Occipital lobe (tissue), 1 donor: ENCODE measurements at regions not wholly inside any gene's neighbourhood (a gene's known extent, or its start where the extent isn't known, plus 50 kb on each side); places are given as distances from the start of the nearest gene placed in this dataset.
"Not testable (repeated sequence)": the region's sequence is repeated elsewhere in the genome, so short reads cannot be mapped to it uniquely, and the experiment has no call there.

Experiments used
- DNase-seq: peaks from one replicate; lab custom pipeline; 2025; lab: John Stamatoyannopoulos, UW

DNA sequence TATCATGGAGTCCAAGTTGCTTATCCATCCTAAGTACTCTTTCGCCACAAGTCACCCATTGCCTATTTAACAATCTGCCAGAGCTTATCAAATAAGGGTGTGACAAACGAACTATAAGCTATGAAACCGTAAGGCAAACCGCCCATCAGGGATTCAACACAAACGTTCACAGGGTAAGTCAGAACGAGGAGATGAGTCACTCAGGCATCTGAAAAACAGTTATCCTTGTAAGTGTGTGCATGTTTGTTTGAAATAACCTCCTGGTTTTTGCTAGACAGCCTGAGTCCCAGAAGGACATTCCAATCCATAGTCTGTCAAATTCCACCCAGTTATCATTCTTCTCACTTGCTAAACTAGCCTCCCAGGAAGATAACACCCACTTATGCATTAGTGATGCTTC is 299.1 kb downstream of the PAX3 start:
- DNase-seq, result no peak

DNA sequence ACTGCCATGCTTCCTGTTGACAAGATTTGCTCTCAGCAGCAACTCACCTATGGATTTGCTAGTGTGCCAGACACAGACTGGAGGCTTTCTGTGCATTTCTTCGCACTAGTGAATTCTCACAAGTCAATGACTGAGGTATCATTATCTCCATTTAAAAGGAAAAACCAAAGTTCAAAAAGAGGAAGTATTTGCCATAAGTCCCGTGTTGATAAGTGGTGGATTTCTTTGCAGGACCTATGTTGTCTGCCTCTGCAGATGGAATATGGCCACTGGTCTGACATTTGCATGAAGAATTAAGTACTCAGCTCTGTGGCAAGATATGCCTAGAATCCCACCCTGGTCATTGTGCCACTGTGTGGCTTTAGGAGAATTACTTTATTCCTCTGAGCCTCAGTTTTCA is 299.6 kb downstream of the PAX3 start:
- DNase-seq, result no peak

- DNase-seq, result no peak
Measured at GRCh38 chr2:221997683-221998082, 301.1 kb downstream of the PAX3 start.

DNA sequence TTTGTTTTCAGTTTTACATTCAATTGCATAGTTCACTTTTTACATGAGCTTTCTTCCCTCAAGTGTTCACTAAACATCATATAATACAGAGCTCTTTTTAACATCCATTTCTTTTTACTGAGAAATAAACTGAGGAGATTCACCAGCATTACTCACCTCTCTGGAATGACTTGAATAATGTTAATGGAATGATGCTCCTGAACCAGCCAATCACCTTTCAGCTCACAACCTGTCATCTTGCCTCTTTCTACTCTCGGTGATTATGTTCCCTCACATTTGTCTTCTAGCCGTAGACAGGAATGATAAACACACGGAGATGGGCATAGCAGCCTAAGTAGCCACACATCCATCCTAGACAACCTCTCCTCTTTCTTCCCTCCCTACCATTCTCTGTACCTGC is 301.7 kb downstream of the PAX3 start:
- no peak for DNase-seq

DNA sequence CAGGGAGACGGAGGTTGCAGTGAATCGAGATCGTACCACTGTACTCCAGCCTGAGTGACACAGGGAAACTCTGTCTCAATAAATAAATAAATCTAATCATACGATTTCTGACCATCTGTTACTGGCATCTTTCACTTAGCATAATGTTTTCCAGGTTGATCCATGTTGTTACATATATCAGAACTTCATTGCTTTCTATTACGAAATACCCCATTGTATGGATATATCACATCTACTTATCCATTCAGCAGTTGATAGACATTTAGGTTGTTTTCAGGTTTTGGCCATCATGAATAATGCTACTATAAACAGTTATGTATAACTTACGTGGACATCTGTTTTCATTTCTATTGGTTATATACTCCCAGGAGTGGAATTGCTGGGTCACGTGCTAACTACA is 303.9 kb downstream of the PAX3 start:
- DNase-seq, result no peak

GRCh38 chr2:221984376-221984775 is 314.4 kb downstream of the PAX3 start:
- not testable (repeated sequence) for DNase-seq

- no peak for DNase-seq
Measured at GRCh38 chr2:221981912-221982470, 316.8 kb downstream of the PAX3 start.

GRCh38 chr2:221975151-221975550 is 323.6 kb downstream of the PAX3 start:
- DNase-seq, result no peak

- DNase-seq, result no peak
Measured at GRCh38 chr2:221973902-221974301, 324.9 kb downstream of the PAX3 start.

- DNase-seq, result no peak
Measured at GRCh38 chr2:221973502-221973901, 325.3 kb downstream of the PAX3 start.

DNA sequence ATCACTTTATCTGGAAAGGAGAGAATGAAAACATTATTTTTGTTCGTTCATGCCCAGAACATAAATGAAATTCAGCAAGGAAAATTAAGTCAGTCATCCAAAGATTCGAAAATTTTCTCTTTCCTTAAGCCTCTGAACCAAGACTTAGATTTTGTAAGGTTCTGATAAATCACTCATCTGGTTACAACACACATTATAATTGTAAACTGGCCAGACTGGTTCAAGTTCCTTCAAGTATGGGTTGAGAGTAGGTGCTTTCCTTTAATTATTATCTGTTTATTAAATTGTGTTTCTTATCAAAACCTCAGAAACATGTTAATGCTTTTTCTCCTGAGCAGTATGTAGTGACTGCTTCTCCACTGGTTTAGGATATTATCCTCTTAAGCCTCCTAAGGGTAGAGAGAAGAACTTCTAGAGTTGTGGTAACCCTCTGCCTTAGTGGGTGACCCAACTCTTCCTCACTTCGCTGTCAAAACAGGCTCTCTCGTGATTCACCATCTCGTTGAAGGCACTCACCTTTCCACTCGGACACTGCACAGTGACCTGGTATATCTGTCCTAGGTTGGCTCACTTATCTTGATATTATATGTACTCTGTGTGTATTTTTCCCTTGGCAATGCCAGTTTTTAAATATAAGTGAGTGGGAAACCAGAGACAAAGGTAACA is 325.9 kb downstream of the PAX3 start:
- DNase-seq, result no peak

- DNase-seq, result no peak
Measured at GRCh38 chr2:221970389-221970788, 328.4 kb downstream of the PAX3 start.

- no peak for DNase-seq
Measured at GRCh38 chr2:221969830-221970144, 329.0 kb downstream of the PAX3 start.

- DNase-seq, result peak; percentile 3
Measured at GRCh38 chr2:221969087-221969829, 329.5 kb downstream of the PAX3 start.

DNA sequence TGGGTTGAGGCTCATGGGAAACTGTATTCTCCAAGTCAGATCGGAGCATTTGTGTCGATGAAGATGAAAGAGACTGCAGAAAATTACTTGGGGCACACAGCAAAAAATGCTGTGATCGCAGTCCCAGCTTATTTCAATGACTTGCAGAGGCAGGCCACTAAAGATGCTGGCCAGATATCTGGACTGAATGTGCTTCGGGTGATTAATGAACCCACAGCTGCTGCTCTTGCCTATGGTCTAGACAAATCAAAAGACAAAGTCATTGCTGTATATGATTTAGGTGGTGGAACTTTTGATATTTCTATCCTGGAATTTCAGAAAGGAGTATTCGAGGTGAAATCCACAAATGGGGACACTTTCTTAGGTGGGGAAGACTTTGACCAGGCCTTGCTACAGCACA is 336.6 kb downstream of the PAX3 start:
- DNase-seq, result no peak

DNA sequence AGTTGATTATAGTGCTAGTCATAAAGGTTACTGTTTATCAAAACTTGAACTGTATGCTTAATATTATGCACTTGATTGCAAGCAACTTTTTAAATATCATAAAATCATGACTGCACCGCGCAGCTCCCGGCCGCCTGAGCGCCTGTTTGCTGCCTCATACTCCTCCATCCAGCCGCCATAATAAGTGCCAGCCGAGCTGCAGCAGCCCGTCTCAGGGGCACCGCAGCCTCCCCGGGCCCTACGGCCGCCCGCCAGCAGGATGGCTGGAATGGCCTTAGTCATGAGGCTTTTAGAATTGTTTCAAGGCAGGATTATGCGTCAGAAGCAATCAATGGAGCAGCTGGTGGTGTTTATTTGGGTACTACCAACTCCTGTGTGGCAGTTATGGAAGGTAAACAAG is 337.2 kb downstream of the PAX3 start:
- DNase-seq, result no peak

DNA sequence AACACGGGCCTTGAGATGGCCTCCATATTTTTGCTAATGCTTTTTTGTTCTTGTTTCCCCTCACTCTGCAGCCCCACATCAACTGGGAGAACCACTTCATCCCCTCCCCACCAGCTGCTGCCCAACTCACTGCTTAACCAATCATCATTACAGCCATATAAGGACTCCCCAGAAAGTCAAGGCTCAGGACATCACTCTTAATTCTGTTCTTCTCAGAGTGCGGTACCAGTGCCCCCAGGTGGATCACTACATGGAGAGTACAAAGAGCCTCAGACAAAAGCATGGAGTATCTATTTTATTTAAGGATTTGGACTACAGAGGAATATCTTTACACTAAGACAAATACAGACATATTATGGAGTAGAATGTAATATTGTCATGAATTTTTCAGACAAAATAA is 340.6 kb downstream of the PAX3 start:
- DNase-seq, result no peak

DNA sequence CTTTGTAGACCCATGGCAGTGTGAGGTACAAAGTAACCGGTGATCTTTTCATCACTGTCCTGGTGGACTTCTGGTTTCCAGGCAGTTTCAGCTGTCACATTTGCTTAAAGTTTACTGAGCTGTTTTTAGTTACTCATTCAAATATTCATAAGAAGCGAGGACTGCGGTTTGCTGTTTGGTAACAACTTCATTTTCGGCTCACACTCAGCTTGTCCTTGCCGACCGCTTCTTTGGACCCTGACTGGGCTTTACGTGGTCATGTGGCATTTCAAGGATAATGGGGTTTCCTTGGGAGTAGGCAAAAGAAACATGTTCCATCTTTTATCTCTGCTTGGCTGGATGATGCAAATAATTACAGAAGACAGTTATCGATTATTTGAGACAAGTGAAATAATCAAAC is 350.7 kb downstream of the PAX3 start:
- DNase-seq, result no peak

DNA sequence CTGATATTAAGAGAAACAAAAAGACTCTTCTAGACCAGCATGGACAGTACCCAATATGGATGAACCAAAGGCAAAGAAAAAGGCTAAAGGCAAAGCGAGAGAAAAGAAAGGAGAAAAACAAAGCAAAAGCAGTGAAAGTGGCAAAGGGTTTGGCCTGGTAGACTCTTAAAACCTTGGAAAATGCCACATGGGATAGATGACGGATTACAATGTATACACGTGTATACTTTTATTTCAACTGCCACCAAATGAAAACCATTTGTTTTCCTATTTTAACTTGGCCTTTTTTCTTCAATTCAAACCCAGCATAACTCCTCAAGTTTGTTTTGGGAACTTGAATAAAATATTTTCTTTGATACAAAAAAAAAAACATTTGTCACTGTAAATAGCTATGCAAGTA is 354.3 kb downstream of the PAX3 start:
- DNase-seq, result not testable (repeated sequence)

DNA sequence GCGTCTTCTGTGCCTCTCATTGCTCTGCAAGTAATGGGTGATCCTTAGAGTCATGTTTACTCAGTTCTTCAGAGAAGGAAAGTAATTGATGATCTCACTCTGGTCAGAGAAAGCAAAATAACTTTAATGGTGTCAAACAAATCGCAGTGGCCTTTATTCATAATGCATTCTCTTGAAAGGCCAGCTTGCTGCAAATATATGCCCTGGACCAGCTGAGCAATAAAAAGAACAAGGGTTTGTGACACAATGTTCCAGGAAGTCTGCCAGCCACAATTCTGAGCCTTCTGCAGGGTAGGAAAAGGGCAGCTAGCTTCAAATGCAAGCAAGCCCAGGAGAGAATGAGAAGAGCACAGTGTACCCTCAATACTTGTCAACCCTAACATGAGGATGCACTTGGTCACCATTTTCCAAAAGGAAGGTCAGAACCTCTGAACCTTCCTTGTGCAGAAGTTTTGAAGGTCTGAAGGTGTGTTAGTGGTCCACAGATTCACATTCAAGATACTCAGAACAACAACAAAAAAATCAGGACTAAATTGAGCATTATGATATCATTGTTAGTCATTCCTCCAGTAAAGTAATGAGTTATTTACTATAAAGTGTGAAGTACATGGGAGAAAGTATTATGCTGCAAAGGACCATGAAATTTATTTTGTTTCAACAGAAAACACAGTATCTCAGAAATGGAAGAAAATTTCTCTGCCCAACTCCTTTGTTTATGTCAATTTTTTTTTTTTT is 355.6 kb downstream of the PAX3 start:
- no peak for DNase-seq

DNA sequence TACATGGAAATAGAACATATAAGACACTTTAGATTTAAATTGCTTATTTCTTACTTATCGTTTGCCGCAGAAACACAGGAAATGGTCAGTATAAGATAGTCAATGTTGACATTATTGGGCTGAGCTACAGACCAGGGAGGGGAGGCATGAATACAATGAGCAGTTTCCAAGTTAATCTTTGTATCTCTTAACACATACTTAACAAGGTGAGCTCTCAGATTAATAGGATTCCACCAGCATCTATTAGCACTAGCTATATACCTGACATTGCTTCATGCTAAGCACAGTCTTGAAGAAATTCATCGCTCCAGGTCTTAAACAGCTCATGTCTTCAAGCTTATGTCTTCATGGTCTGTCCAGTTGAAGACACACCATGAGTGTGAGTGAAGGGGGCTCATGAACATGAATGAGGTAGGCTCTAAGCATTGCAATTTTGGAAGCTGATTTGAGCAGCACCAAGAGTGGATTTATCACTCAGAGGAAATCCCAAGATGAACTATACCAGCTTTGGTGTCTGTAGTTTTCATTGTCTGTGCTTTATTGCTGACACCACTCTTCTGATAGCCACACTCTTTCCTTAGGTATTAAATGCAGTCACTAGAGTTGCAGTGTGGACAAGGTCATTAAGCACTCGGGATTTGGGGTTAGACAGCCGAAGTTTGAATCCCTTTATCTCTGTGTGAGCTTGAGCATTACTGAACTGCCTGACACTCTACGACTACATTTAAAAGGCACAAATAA is 359.3 kb upstream of the EPHA4 start:
- no peak for DNase-seq

GRCh38 chr2:221929259-221929658 is 357.2 kb upstream of the EPHA4 start:
- DNase-seq, result no peak
